GM12864 (cell line): ENCODE measurements at regions not wholly inside any gene's neighbourhood (a gene's known extent, or its start where the extent isn't known, plus 50 kb on each side); places are given as distances from the start of the nearest gene placed in this dataset.
"Not testable (repeated sequence)": the region's sequence is repeated elsewhere in the genome, so short reads cannot be mapped to it uniquely, and the experiment has no call there.

Source experiments
- DNase-seq: peaks from one replicate; pipeline ENCODE4 v3.0.0-alpha.2; 2011; ENCODE audit warnings: low read depth
- H3K4me3 ChIP-seq: 2 replicates; pipeline ENCODE4 v1.5.1; 2011; ENCODE audit warnings: mild to moderate bottlenecking, low read depth, low read length, control low read depth
- TF ChIP-seq, protein P1 (sequence below): IDR thresholded peaks from 2 replicates; pipeline ENCODE4 v1.5.1; 2011; ENCODE audit warnings: low read depth, mild to moderate bottlenecking, moderate library complexity, low read length, control low read depth, inconsistent platforms; ENCODE audit errors: missing control alignments

DNA sequence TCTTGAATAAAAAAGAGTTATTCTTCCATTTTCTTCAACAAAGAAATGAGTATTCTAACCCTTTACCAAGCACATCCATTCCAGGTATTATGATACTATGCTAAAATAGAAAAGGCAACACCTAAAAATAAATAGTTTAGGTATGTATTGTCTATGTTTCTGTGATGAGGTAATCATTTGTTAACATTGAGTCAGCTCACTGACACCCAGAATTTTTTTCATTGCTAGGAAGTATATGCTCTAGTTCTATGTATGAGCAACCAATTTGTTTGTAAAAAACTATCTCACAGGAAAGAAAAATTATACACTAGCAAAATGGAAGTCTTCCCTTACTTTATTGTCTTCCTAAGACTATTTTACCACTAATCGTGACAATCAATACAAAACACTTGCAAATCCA, 615.6 kb upstream of the GRIN3A start:
- no peak for DNase-seq
- H3K4me3 ChIP-seq: no peak overlapping the region
- TF ChIP-seq, protein P1, sequence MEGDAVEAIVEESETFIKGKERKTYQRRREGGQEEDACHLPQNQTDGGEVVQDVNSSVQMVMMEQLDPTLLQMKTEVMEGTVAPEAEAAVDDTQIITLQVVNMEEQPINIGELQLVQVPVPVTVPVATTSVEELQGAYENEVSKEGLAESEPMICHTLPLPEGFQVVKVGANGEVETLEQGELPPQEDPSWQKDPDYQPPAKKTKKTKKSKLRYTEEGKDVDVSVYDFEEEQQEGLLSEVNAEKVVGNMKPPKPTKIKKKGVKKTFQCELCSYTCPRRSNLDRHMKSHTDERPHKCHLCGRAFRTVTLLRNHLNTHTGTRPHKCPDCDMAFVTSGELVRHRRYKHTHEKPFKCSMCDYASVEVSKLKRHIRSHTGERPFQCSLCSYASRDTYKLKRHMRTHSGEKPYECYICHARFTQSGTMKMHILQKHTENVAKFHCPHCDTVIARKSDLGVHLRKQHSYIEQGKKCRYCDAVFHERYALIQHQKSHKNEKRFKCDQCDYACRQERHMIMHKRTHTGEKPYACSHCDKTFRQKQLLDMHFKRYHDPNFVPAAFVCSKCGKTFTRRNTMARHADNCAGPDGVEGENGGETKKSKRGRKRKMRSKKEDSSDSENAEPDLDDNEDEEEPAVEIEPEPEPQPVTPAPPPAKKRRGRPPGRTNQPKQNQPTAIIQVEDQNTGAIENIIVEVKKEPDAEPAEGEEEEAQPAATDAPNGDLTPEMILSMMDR: no peak

DNA sequence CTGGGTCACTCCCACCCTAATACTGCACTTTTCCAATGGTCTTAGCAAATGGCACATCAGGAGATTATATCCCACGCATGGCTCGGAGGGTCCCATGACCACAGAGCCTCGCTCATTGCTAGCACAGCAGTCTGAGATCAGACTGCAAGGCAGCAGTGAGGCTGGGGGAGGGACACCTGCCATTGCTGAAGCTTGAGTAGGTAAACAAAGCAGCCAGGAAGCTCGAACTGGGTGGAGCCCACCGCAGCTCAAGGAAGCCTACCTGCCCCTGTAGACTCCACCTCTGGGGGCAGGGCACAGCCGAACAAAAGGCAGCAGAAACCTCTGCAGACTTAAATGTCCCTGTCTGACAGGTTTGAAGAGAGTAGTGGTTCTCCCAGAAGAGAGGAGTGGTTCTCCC, 599.0 kb upstream of the GRIN3A start:
- not testable (repeated sequence) for DNase-seq

DNA sequence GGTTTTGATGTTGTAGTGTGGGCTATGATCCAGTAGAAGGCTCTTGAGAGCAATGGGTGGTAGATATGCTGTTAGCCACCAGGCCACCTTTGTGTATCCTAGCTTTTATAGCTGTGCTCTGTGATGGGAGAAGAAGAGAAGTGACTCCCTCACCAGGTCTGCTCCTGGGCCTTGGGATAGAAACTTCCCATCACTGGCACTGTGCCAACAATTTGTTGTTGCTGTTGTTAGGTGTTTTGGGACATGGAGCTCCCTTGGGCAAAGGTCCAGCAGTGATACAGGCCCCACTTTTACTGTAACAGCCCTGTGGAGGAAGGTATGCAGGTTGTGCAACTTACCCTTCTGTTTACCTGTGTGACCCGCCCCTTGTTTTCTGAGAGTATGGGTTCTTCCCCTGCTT, 570.9 kb upstream of the GRIN3A start:
- DNase-seq: no peak
- no peak overlapping the region for H3K4me3 ChIP-seq
- TF ChIP-seq, protein P1: no peak

More for the DNA sequence above, 599.0 kb upstream of the GRIN3A start:
- H3K4me3 ChIP-seq: not testable (repeated sequence)

DNA sequence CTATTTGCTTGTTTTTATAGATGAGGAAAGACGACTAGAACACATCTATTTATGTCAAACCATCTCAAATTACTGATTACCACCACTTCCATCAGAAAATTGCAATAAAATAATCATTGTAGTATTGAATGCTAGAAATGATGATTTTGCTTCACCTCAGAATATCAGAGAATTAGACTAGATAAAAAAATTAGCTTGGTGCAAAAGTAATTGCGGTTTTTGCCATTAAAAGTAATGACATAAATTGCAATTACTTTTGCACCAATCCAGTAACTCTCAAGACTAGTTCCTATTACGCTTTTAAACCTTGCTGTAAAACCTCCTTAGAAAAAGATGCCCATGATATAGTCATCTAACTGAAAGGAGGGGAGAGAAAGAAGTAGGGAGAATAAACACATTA, 556.7 kb upstream of the GRIN3A start:
- H3K4me3 ChIP-seq: no peak overlapping the region
- DNase-seq: no peak
- TF ChIP-seq, protein P1: no peak

DNA sequence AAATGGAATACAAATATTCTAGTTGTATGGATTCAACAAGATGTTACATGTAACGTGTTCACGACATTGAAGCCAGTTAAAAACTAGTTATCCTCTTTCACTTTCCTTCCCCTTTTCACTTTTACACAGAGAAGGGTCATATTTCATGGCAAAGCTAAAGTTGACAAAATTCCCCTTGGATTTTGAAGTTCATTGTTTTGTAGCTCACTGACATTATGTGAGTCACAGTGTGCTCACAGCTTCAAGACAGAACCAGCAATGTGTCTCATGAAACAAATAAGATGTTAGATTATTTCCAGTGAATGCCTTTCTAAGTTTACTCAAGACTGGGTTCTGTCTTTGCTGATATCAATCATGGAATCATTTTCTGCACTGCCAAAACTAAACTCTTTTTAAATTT, 535.5 kb upstream of the GRIN3A start:
- H3K4me3 ChIP-seq: no peak overlapping the region
- TF ChIP-seq, protein P1: no peak
- DNase-seq: no peak

DNA sequence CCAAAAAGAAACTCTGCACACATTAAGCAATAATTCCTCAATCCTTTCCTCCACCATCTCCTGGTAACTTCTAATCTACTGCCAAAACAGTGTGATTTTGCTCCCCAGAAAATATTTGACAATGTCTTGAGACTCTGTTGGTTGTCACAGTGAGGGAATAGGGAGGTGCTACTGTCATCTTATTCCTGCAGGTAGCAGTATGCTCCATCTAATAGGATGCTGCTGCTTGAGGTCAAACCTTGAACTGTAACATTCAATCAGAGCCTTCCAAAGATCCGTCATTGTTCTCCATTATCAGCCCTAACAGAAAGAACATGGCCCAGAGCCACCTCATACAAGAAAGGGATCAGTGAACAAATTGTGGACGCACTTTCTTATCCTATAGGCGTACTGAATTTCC, 514.7 kb upstream of the GRIN3A start:
- H3K4me3 ChIP-seq: no peak overlapping the region
- DNase-seq: no peak
- TF ChIP-seq, protein P1: no peak

DNA sequence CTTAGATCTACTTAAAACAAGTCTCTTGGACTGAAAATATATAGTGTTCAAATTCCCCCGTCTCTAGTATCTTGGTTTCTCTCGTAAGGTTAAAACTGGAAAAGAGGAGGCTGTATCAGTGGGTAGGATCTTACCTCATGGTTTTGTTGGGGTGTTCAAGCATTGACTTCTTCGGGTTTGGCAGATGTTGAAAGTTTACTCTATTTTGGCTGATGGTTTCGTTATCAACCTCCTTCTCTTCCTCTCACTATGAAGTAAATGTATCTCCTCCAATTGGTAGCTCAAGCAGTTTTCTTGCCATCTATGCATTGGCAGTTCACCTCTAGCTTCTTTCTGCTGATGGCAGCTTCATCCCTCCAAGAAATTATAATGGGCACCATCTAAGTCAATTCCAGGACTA, 506.5 kb upstream of the GRIN3A start:
- no peak overlapping the region for H3K4me3 ChIP-seq
- TF ChIP-seq, protein P1: no peak
- no peak for DNase-seq

DNA sequence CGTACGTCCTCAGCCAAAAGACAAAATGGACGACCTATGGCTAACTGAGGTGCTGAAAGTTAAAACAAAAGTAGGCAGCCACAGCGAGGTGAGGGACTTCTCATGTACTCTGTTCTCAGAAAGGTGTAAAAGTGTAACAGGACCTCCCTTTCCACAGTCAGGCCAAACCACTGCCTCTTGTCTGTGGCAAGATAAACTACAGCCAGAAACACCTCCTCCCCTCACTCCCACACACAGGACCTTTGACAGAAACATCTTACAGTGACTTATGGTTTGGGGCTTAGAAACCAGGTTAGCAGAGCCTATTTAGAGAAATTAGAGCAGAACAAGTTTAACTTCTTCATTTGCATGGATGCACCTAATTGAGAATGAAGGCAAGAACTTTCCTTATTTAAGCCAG, 499.1 kb upstream of the GRIN3A start:
- DNase-seq: no peak
- H3K4me3 ChIP-seq: no peak overlapping the region
- TF ChIP-seq, protein P1: no peak
